ENCODE measurements at regions not wholly inside any gene's neighbourhood (a gene's known extent, or its start where the extent isn't known, plus 50 kb on each side); places are given as distances from the start of the nearest gene placed in this dataset.

GRCh38 chr16:49019081-49019633, 262.5 kb downstream of the CBLN1 start:
- Histone ChIP-seq H3K4me1 (ENCODE audit: low read length) (no peaks in the 10 kb centered on the region), H3K9me3 (replicated peaks; ENCODE audit: insufficient read depth, low read length) (no peaks in the 10 kb centered on the region), H3K4me3 (ENCODE audit: low read length) (no peak overlapping the region), H3K9ac (ENCODE audit: low read length) (no peak overlapping the region), H3K79me2 (ENCODE audit: low read length) (no peaks in the 10 kb centered on the region), H3F3A (ENCODE audit: insufficient read depth, low read length) (no peaks in the 10 kb centered on the region), H4K20me1 (ENCODE audit: insufficient read depth, low read length) (no peaks in the 10 kb centered on the region), H3K9me2 (replicated peaks; ENCODE audit: insufficient read depth, low read length) (no peaks in the 10 kb centered on the region), H2AFZ (ENCODE audit: low read length) (no peak overlapping the region), H3K27me3 (replicated peaks; ENCODE audit: insufficient read depth, low read length) (0 out of 2 replicates have a peak, but pooled peaks cover 2% of the 10 kb centered on the region), H3K4me2 (ENCODE audit: low read depth, low read length) (no peak overlapping the region), H3K36me3 (replicated peaks; ENCODE audit: insufficient read depth, low read length) (no peaks in the 10 kb centered on the region), H3K27ac (ENCODE audit: low read length) (no peak overlapping the region)
- DNase-seq, result no peak
- TF ChIP-seq EZH2 (optimal IDR thresholded peaks at IDR 0.05; ENCODE audit: low read depth, low read length) (no peak), EZH2phosphoT487 (IDR thresholded peaks at IDR 0.05; ENCODE audit: low read length) (no peak)
- TF ChIP-seq, protein P1, sequence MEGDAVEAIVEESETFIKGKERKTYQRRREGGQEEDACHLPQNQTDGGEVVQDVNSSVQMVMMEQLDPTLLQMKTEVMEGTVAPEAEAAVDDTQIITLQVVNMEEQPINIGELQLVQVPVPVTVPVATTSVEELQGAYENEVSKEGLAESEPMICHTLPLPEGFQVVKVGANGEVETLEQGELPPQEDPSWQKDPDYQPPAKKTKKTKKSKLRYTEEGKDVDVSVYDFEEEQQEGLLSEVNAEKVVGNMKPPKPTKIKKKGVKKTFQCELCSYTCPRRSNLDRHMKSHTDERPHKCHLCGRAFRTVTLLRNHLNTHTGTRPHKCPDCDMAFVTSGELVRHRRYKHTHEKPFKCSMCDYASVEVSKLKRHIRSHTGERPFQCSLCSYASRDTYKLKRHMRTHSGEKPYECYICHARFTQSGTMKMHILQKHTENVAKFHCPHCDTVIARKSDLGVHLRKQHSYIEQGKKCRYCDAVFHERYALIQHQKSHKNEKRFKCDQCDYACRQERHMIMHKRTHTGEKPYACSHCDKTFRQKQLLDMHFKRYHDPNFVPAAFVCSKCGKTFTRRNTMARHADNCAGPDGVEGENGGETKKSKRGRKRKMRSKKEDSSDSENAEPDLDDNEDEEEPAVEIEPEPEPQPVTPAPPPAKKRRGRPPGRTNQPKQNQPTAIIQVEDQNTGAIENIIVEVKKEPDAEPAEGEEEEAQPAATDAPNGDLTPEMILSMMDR (IDR thresholded peaks at IDR 0.05; ENCODE audit: low read length), result no peak

DNA sequence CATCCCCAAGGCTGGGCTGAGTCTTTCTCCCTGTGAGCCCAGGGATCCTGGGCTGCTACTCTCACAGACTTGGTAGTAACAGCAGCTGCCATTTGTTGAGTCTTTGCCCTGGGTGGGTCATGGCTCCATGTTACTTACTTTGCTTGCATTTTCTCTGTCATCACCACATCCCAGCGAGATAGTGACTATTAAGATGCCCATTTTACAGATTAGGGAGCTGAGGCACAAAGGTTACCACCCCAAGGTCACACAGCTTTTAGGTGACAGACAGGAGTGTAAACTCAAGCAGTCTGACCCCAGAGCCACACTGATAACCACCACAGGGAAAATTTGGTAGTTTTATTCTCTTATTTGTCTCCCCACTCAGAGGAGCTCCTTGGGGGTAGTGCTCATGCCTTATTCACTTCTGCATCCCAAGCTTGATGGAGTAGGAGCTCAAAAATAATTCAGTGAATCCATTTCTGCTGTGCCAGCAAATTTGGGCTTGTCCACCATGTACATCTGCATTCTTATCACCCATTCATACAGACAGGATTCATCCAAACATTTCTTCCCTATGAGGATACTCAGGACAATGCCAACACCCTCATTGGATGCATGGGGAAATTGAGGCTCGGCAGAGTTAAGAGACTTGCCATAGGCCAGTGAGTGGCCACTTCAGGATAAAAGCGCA, 263.2 kb downstream of the CBLN1 start:
- Histone ChIP-seq H3K27ac (ENCODE audit: low read length) (no peak overlapping the region), H2AFZ (ENCODE audit: low read length) (no peak overlapping the region), H3K4me3 (ENCODE audit: low read length) (no peak overlapping the region), H4K20me1 (ENCODE audit: insufficient read depth, low read length) (no peaks in the 10 kb centered on the region), H3K9me3 (replicated peaks; ENCODE audit: insufficient read depth, low read length) (no peaks in the 10 kb centered on the region), H3K9ac (ENCODE audit: low read length) (no peak overlapping the region), H3K9me2 (replicated peaks; ENCODE audit: insufficient read depth, low read length) (no peaks in the 10 kb centered on the region), H3K27me3 (replicated peaks; ENCODE audit: insufficient read depth, low read length) (0 out of 2 replicates have a peak, but pooled peaks cover under 1% of the 10 kb centered on the region), H3K4me2 (ENCODE audit: low read depth, low read length) (no peak overlapping the region), H3K36me3 (replicated peaks; ENCODE audit: insufficient read depth, low read length) (no peaks in the 10 kb centered on the region), H3F3A (ENCODE audit: insufficient read depth, low read length) (no peaks in the 10 kb centered on the region), H3K4me1 (ENCODE audit: low read length) (no peaks in the 10 kb centered on the region), H3K79me2 (ENCODE audit: low read length) (no peaks in the 10 kb centered on the region)
- DNase-seq, result no peak
- TF ChIP-seq EZH2phosphoT487 (IDR thresholded peaks at IDR 0.05; ENCODE audit: low read length) (no peak), EZH2 (optimal IDR thresholded peaks at IDR 0.05; ENCODE audit: low read depth, low read length) (no peak)
- TF ChIP-seq, protein P1 (IDR thresholded peaks at IDR 0.05; ENCODE audit: low read length), result no peak

GRCh38 chr16:49017501-49017900, 264.1 kb downstream of the CBLN1 start:
- Histone ChIP-seq H3K4me2 (ENCODE audit: low read depth, low read length) (no peak overlapping the region), H3K4me3 (ENCODE audit: low read length) (no peak overlapping the region), H4K20me1 (ENCODE audit: insufficient read depth, low read length) (no peaks in the 10 kb centered on the region), H3K79me2 (ENCODE audit: low read length) (no peaks in the 10 kb centered on the region), H3K9me2 (replicated peaks; ENCODE audit: insufficient read depth, low read length) (no peaks in the 10 kb centered on the region), H3K4me1 (ENCODE audit: low read length) (no peaks in the 10 kb centered on the region), H3K9ac (ENCODE audit: low read length) (no peak overlapping the region), H3F3A (ENCODE audit: insufficient read depth, low read length) (no peaks in the 10 kb centered on the region), H3K9me3 (replicated peaks; ENCODE audit: insufficient read depth, low read length) (no peaks in the 10 kb centered on the region), H3K27me3 (replicated peaks; ENCODE audit: insufficient read depth, low read length) (no peaks in the 10 kb centered on the region), H2AFZ (ENCODE audit: low read length) (no peak overlapping the region), H3K27ac (ENCODE audit: low read length) (no peak overlapping the region), H3K36me3 (replicated peaks; ENCODE audit: insufficient read depth, low read length) (no peaks in the 10 kb centered on the region)
- DNase-seq, result no peak
- TF ChIP-seq, protein P1 (IDR thresholded peaks at IDR 0.05; ENCODE audit: low read length), result no peak
- TF ChIP-seq EZH2 (optimal IDR thresholded peaks at IDR 0.05; ENCODE audit: low read depth, low read length), result no peak
- TF ChIP-seq EZH2phosphoT487 (IDR thresholded peaks at IDR 0.05; ENCODE audit: low read length), result no peak
